ENCODE measurements at regions not wholly inside any gene's neighbourhood (a gene's known extent, or its start where the extent isn't known, plus 50 kb on each side); places are given as distances from the start of the nearest gene placed in this dataset.

DNA sequence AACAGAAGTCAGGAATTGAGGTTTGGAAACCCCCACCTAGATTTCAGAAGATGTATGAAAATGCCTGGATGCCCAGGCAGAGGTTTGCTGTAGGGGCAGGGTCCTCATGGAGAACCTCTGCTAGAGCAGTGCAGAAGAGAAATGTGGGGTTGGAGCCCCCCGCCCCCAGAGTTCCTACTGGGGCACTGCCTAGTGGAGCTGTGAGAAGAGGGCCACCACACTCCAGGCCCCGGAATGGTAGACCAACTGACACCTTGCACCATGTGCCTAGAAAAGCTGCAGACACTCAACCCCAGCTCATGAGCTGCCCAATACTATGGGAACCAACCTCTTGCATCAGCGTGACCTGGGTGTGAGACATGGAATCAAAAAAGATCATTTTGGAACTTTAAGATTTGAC is 967.0 kb upstream of the NRXN1 start:
- Mint-ChIP-seq H3K27me3 (ENCODE audit: low read depth) (no peaks in the 10 kb centered on the region), H3K4me1 (ENCODE audit: low read depth) (no peaks in the 10 kb centered on the region), H3K36me3 (ENCODE audit: insufficient read depth in 2 of 2) (peaks cover 0 to 3% of the 10 kb centered on the region in 2 donors), H3K9me3 (peaks cover 9 to 18% of the 10 kb centered on the region in 2 donors), H3K4me3 (no peak overlapping the region), H3K27ac (no peak overlapping the region)
- ATAC-seq (replicated peaks in 1 of 2): no peak
- DNase-seq: no peak

DNA sequence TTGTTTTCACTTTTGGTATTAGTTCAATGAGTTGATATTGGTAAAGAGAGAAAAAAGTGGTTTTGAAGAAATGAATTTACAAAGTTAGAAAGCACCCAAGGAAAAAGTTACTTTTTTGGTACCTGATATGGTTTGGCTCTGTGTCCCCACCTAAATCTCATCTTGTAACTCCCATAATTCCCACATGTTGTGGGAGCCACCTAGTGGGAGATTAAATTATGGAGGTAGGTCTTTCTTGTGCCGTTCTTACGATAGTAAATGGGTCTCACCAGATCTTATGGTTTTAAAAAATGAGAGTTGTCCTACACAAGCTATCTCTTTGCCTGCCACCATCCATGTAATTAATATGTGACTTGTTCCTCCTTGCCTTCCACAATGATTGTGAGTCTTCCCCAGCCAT is 965.6 kb upstream of the NRXN1 start:
- Mint-ChIP-seq H3K4me3 (no peak overlapping the region), H3K36me3 (ENCODE audit: insufficient read depth in 2 of 2) (peaks cover 0 to 3% of the 10 kb centered on the region in 2 donors), H3K27ac (no peak overlapping the region), H3K9me3 (peaks cover 13 to 22% of the 10 kb centered on the region in 2 donors), H3K4me1 (ENCODE audit: low read depth) (no peaks in the 10 kb centered on the region), H3K27me3 (ENCODE audit: low read depth) (no peaks in the 10 kb centered on the region)
- DNase-seq (no peak), ATAC-seq (replicated peaks in 1 of 2) (no peak)

DNA sequence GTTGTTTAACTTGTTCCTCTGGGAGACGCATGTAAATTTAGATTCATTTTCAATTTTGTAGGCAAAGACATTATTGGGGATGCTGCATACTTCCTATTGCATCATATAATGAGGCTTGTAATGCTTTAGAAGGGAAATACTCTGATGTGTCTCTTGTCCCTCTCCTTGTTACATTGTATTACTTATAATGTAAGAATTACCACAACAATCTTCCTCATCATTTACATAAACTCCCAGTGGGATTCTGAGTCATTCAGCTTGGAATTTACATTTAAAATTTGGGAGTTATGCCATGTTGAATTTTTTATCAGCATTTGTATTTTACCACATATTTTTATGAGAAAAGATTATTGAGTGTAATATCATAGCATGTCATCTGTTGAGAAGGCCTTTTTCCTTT is 963.4 kb upstream of the NRXN1 start:
- H3K4me1 Mint-ChIP-seq (ENCODE audit: low read depth): no peaks in the 10 kb centered on the region
- DNase-seq: no peak
- ATAC-seq (replicated peaks in 1 of 2): no peak
- H3K36me3 Mint-ChIP-seq (ENCODE audit: insufficient read depth in 2 of 2): peaks cover 0 to 3% of the 10 kb centered on the region in 2 donors
- H3K27me3 Mint-ChIP-seq (ENCODE audit: low read depth): no peaks in the 10 kb centered on the region
- H3K4me3 Mint-ChIP-seq: no peak overlapping the region
- H3K9me3 Mint-ChIP-seq: peaks cover 9 to 12% of the 10 kb centered on the region in 2 donors
- no peak overlapping the region for H3K27ac Mint-ChIP-seq

DNA sequence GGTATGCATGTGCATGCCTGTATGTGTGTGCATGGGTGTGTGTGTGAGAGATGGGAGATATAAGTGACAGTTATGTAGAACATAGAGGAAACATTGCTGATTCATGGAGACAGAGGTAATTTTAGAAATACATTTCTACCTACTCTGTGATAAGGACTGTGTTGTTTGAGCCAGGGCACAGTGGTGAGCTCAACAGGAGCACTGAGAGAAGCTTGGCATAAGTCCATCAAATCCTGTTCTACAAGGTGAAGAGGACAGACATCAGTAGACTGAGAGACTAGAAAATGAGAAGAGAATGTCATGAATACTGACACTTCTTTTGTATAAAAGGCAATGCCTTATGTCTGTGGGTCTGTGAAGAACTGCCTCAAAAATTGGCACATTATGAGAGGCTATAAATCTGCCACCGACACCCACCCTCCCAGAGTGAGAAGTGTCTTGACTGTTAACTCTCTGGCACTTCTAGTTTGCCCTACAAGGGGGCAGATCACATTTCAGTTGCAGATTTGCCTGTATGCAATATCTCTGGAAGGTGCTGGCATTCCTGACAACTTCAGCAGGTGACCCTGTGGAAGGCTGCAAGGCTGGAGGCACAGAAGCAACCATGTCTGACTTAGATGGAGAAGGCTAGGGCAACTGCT is 962.3 kb upstream of the NRXN1 start:
- H3K27ac Mint-ChIP-seq: no peak overlapping the region
- no peak for ATAC-seq (replicated peaks in 1 of 2)
- peaks cover 9% of the 10 kb centered on the region in 2 donors for H3K9me3 Mint-ChIP-seq
- DNase-seq: no peak
- H3K36me3 Mint-ChIP-seq (ENCODE audit: insufficient read depth in 2 of 2): peaks cover 0 to 3% of the 10 kb centered on the region in 2 donors
- H3K4me3 Mint-ChIP-seq: no peak overlapping the region
- no peaks in the 10 kb centered on the region for H3K27me3 Mint-ChIP-seq (ENCODE audit: low read depth)
- no peaks in the 10 kb centered on the region for H3K4me1 Mint-ChIP-seq (ENCODE audit: low read depth)

DNA sequence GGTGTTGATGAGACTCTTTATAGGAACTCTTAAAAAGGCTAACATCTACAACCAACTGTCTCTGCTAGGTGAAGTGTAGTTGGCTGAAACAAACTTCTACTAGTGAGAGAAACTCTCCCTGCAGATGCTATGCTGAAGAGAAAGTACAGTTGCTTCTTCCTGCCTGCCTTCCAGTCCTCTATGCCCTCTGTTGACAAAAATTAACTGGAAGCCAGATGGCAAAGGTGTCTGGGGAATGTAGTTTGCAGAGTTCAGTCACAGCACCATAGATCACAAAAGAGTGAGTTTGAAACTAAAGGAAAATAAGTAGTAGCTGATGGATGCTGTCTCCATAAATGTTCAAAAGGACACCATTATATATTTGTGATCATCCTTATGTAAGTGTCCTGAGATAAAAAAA is 958.8 kb upstream of the NRXN1 start:
- H3K27ac Mint-ChIP-seq: no peak overlapping the region
- DNase-seq: no peak
- H3K4me1 Mint-ChIP-seq (ENCODE audit: low read depth): no peaks in the 10 kb centered on the region

DNA sequence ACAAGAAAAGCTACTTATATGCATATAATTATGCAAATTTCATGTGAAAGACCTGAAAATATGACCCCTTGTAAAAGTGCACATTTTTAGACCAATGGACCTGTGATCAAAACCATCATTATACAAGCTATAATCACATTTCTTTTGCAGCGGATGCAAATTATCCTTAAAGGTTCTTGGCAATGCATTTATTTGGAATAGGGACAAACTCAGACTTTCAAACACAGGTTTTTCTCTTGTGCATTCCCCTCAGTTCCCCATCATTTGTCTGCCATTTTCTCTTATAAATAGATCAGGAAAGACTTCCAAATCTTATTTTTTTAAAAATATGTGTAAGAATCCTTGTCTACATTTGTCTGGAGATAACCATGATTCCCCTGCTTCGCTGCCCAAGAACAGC is 954.2 kb upstream of the NRXN1 start:
- H3K36me3 Mint-ChIP-seq (ENCODE audit: insufficient read depth in 2 of 2): no peaks in the 10 kb centered on the region
- H3K27me3 Mint-ChIP-seq (ENCODE audit: low read depth): no peaks in the 10 kb centered on the region
- DNase-seq: no peak

More for the DNA sequence above, 958.8 kb upstream of the NRXN1 start:
- H3K9me3 Mint-ChIP-seq: peaks cover 9% of the 10 kb centered on the region in 2 donors
- ATAC-seq (replicated peaks in 1 of 2): no peak
- no peak overlapping the region for H3K4me3 Mint-ChIP-seq
- H3K27me3 Mint-ChIP-seq (ENCODE audit: low read depth): no peaks in the 10 kb centered on the region
- no peaks in the 10 kb centered on the region for H3K36me3 Mint-ChIP-seq (ENCODE audit: insufficient read depth in 2 of 2)

DNA sequence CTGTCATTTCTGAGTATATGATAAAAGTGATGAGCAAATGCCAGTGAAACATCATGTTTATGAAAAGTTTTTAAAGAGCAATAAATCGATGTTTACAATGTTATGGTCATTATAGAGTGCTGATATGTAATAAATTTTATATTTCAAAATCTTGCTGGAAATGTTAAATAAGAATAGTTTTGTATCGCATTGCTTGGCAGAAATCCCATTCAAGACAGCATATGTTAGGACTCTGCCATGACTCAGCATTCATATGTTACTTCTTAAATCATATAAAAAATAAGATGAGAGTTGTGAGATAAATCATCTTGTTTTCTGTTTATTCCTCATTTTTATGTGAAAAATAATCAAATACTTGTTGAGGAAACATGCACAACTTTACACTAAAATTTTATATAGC is 949.9 kb upstream of the NRXN1 start:
- ATAC-seq (replicated peaks in 1 of 2): no peak
- H3K36me3 Mint-ChIP-seq (ENCODE audit: insufficient read depth in 2 of 2): no peaks in the 10 kb centered on the region
- H3K9me3 Mint-ChIP-seq: peaks cover 1 to 6% of the 10 kb centered on the region in 2 donors
- no peak overlapping the region for H3K27ac Mint-ChIP-seq
- no peaks in the 10 kb centered on the region for H3K4me1 Mint-ChIP-seq (ENCODE audit: low read depth)
- no peak overlapping the region for H3K4me3 Mint-ChIP-seq
- no peak for DNase-seq
- no peaks in the 10 kb centered on the region for H3K27me3 Mint-ChIP-seq (ENCODE audit: low read depth)

More for the DNA sequence above, 954.2 kb upstream of the NRXN1 start:
- ATAC-seq (replicated peaks in 1 of 2): no peak
- H3K4me1 Mint-ChIP-seq (ENCODE audit: low read depth): no peaks in the 10 kb centered on the region
- H3K4me3 Mint-ChIP-seq: no peak overlapping the region
- peaks cover 5 to 8% of the 10 kb centered on the region in 2 donors for H3K9me3 Mint-ChIP-seq
- H3K27ac Mint-ChIP-seq: no peak overlapping the region

DNA sequence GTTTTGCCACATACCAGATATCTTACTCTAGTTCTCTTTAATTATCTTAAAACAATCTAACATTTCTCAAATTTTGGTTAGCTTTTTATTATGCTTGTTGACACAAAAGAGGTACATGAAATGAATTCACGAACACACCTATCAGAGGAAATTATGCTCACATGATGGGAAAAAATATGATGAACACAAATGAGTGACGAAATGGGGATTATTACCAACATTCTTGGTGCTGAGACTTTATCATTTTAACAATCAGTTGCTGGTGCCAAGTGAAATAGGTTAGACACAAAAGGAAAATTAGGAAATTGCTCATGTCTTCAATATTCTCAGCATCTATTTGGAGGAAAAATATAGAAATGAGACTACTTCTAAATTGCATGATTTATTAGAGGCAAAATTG is 944.7 kb upstream of the NRXN1 start:
- DNase-seq: no peak
- Mint-ChIP-seq H3K27me3 (ENCODE audit: low read depth) (no peaks in the 10 kb centered on the region), H3K27ac (no peak overlapping the region), H3K4me1 (ENCODE audit: low read depth) (no peaks in the 10 kb centered on the region), H3K36me3 (ENCODE audit: insufficient read depth in 2 of 2) (peaks cover 0 to 4% of the 10 kb centered on the region in 2 donors), H3K9me3 (peaks cover 3 to 7% of the 10 kb centered on the region in 2 donors), H3K4me3 (no peak overlapping the region)
- no peak for ATAC-seq (replicated peaks in 1 of 2)

DNA sequence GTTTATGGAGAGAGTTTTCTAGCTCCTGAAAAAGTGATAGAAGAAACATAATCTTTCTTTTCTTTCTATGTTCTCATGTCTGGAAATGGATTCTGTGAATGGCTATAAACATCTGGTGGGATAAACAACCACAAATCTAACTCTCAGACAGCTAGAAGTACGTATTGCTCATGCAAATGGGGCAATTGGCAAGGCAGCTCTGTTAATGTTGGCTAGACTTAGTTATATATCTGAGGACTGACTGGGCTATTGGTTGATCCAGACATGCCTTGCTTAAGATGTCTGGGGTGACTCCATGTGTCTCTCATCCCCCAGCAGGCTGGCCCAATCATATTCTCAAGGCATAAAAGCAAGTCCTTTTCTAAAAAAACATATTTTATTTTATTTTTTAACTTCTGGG is 939.2 kb upstream of the NRXN1 start:
- H3K4me1 Mint-ChIP-seq (ENCODE audit: low read depth): no peaks in the 10 kb centered on the region
- H3K27ac Mint-ChIP-seq: no peak overlapping the region
- ATAC-seq (replicated peaks in 1 of 2): no peak
- peaks cover 7 to 8% of the 10 kb centered on the region in 2 donors for H3K9me3 Mint-ChIP-seq
- DNase-seq: no peak
- peaks cover 0 to 4% of the 10 kb centered on the region in 2 donors for H3K36me3 Mint-ChIP-seq (ENCODE audit: insufficient read depth in 2 of 2)
- H3K27me3 Mint-ChIP-seq (ENCODE audit: low read depth): no peaks in the 10 kb centered on the region
- H3K4me3 Mint-ChIP-seq: no peak overlapping the region

DNA sequence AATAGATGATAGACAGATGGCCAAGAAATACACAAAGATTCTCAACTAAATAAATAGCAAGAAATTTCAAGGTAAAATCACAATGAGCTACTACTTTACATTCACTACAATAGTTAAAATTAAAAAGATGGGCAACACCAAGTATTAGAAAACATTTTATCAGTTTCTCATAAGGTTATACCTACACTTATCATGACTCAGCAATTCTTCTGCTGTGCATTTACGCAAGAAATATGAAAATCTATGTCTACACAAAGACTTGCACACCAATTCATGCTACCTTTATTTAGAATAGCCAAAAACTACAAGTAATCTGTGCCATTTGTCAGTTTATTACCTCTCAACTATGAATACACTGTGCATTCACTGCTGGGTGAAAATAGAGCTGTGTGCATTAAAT is 937.4 kb upstream of the NRXN1 start:
- H3K9me3 Mint-ChIP-seq: peaks cover 5 to 8% of the 10 kb centered on the region in 2 donors
- H3K27ac Mint-ChIP-seq: no peak overlapping the region
- no peak overlapping the region for H3K4me3 Mint-ChIP-seq
- no peaks in the 10 kb centered on the region for H3K27me3 Mint-ChIP-seq (ENCODE audit: low read depth)
- DNase-seq (no peak), ATAC-seq (replicated peaks in 1 of 2) (no peak)
- H3K36me3 Mint-ChIP-seq (ENCODE audit: insufficient read depth in 2 of 2): peaks cover 0 to 4% of the 10 kb centered on the region in 2 donors
- no peaks in the 10 kb centered on the region for H3K4me1 Mint-ChIP-seq (ENCODE audit: low read depth)

DNA sequence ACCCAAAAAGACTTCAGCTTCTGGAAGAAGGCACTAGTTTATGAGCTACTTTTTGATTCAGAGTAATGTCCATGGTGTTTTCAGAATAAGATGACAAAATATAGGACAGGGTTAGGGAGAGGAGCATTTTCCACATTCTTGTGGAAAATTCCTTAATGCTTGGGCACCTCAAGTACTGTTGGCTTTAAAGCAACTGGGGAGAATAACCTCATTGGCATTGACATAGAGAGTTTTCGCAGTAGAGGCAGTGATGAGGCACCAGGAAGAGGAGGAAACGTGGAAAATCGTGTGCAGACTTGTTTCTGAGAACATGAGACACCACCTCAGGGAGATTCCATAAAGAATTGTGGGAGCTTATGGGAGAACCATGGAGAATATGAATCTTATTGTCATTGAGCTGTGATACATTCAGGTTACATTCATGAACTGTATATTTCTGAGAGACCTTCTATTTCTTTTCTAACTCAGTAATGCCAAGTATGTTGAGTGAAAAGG is 929.0 kb upstream of the NRXN1 start:
- peaks cover 2 to 8% of the 10 kb centered on the region in 2 donors for H3K9me3 Mint-ChIP-seq
- no peak for DNase-seq

DNA sequence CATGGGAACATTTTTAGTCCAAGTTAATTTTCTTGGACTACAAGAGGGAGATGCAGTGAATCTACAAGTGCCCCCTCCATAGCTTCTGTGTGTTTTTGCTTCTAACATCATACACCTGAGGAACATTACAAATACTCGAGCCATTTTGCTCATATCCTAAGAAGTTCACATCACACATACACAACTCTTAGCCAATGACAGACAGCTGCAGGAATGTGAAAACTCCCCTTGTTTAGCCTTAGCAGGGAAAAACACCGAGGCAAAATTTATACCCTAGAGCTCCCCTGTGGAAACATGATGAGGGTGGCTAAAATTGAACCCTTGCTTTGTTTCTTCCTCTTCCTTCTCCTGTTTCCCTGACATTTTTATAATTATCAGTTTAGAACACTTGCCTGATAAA is 928.3 kb upstream of the NRXN1 start:
- no peak overlapping the region for H3K4me3 Mint-ChIP-seq
- peaks cover 0 to 8% of the 10 kb centered on the region in 2 donors for H3K9me3 Mint-ChIP-seq
- no peak for DNase-seq
- H3K27ac Mint-ChIP-seq: no peak overlapping the region
- no peaks in the 10 kb centered on the region for H3K4me1 Mint-ChIP-seq (ENCODE audit: low read depth)
- no peaks in the 10 kb centered on the region for H3K36me3 Mint-ChIP-seq (ENCODE audit: insufficient read depth in 2 of 2)
- no peak for ATAC-seq (replicated peaks in 1 of 2)
- no peaks in the 10 kb centered on the region for H3K27me3 Mint-ChIP-seq (ENCODE audit: low read depth)

More for the DNA sequence above, 929.0 kb upstream of the NRXN1 start:
- no peaks in the 10 kb centered on the region for H3K4me1 Mint-ChIP-seq (ENCODE audit: low read depth)
- H3K36me3 Mint-ChIP-seq (ENCODE audit: insufficient read depth in 2 of 2): no peaks in the 10 kb centered on the region
- H3K4me3 Mint-ChIP-seq: no peak overlapping the region
- H3K27me3 Mint-ChIP-seq (ENCODE audit: low read depth): no peaks in the 10 kb centered on the region
- no peak overlapping the region for H3K27ac Mint-ChIP-seq
- ATAC-seq (replicated peaks in 1 of 2): no peak

DNA sequence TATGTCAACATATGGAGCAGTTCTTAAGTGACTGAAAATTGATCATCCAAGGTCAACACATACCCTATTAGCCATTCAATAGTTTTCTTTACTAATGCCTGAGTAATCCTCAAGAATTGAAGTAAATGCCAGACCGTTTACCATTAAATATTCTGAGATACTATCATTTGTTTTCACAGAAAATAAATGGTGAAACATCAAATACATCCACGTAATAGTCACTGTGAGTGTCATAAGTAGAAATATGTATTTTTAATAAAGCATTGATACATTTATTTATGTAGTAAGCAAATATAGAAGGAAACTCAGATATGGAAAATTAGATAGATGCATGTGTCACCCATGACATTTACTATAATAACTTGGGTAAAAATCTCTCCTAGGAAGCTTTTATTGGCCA is 927.8 kb upstream of the NRXN1 start:
- H3K4me1 Mint-ChIP-seq (ENCODE audit: low read depth): no peaks in the 10 kb centered on the region

DNA sequence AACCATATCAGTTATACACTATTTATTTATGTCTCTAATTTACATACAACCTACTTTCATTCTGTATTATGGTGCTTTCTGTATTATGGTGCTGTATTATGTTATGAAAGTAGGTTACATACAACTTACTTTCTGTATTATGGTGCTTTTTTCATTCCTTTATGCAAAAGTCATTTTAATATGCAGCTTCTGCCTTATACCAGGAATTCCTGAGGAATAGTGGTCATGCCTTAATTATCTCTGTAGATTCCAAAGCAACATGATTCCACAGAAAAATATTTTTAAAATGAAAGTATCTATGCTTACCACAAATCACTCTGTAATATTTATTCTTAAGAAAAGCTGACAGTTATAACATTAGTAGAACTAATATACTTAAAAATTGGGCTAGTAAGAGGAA is 922.0 kb upstream of the NRXN1 start:
- Mint-ChIP-seq H3K4me1 (ENCODE audit: low read depth) (no peaks in the 10 kb centered on the region), H3K36me3 (ENCODE audit: insufficient read depth in 2 of 2) (peaks cover 4% of the 10 kb centered on the region in 2 donors), H3K27ac (no peak overlapping the region), H3K27me3 (ENCODE audit: low read depth) (no peaks in the 10 kb centered on the region), H3K4me3 (no peak overlapping the region), H3K9me3 (peaks cover 8 to 11% of the 10 kb centered on the region in 2 donors)
- ATAC-seq (replicated peaks in 1 of 2) (no peak), DNase-seq (no peak)

More for the DNA sequence above, 927.8 kb upstream of the NRXN1 start:
- DNase-seq (no peak), ATAC-seq (replicated peaks in 1 of 2) (no peak)
- Mint-ChIP-seq H3K36me3 (ENCODE audit: insufficient read depth in 2 of 2) (no peaks in the 10 kb centered on the region), H3K4me3 (no peak overlapping the region), H3K27ac (no peak overlapping the region), H3K9me3 (peaks cover 0 to 8% of the 10 kb centered on the region in 2 donors), H3K27me3 (ENCODE audit: low read depth) (no peaks in the 10 kb centered on the region)

Data from activated T-cell treated with anti-CD3 and anti-CD28 coated beads, Interleukin-2, amount 50 U/mL, for 72 hours (primary cell).